Panc1 (cell line): ENCODE measurements at regions not wholly inside any gene's neighbourhood (a gene's known extent, or its start where the extent isn't known, plus 50 kb on each side); places are given as distances from the start of the nearest gene placed in this dataset.

ENCODE experiments used
- ATAC-seq: fragments of 200-7000 bp; cut with Tn5 transposase; 2 replicates; pipeline ENCODE4 v1.9.1; 2020; ENCODE audit warnings: mild to moderate bottlenecking, moderate library complexity
- BruUV-seq: library from RNA; stranded (reverse); fragments of 400-500 nt; replicated peaks from 2 replicates; lab custom pipeline; 2021; lab: Mats Ljungman, UMichigan
- CTCF ChIA-PET: fragments of 300-600 bp; sonication (Branson Sonifier 250); formaldehyde crosslinking; loops from one replicate; lab custom pipeline; 2022; ENCODE audit warnings: antibody characterized with exemption; lab: Charles Lee
- POLR2A ChIA-PET: fragments of 300-600 bp; sonication (Branson Sonifier 250); formaldehyde crosslinking; loops from one replicate; lab custom pipeline; 2022; ENCODE audit warnings: antibody characterized with exemption; lab: Charles Lee
- DNase-seq: peaks from one replicate; pipeline ENCODE4 v3.0.0-alpha.2; 2010; ENCODE audit warnings: low read depth, low spot score
- H3K27ac ChIP-seq: 2 replicates; pipeline ENCODE4 v1.5.1; 2011; ENCODE audit warnings: mild to moderate bottlenecking, low read length, inconsistent platforms
- H3K27me3 ChIP-seq: fragments of 200-500 bp; sonication (Bioruptor generic); 2 replicates; pipeline ENCODE4 v1.6.0; 2014; ENCODE audit warnings: low read length, inconsistent platforms; ENCODE audit not compliant: control insufficient read depth, insufficient read depth
- H3K36me3 ChIP-seq: fragments of 200-500 bp; sonication (Bioruptor generic); 2 replicates; pipeline ENCODE4 v1.5.1; 2014; ENCODE audit warnings: inconsistent platforms, mild to moderate bottlenecking, low read length, moderate library complexity; ENCODE audit not compliant: control insufficient read depth, insufficient read depth
- H3K4me1 ChIP-seq: 2 replicates; pipeline ENCODE4 v1.5.1; 2011; ENCODE audit warnings: inconsistent platforms, mild to moderate bottlenecking, low read length, moderate library complexity; ENCODE audit not compliant: control insufficient read depth, insufficient read depth
- H3K4me3 ChIP-seq, 2 experiments: 2 replicates each; pipeline ENCODE4 v1.5.1; 2011 to 2012; ENCODE audit warnings: low read depth in 2 of 2, low read length in 2 of 2, mild to moderate bottlenecking in 2 of 2, inconsistent platforms in 1 of 2, moderate library complexity in 1 of 2
- H3K9me3 ChIP-seq: fragments of 200-500 bp; sonication (Bioruptor generic); 2 replicates; pipeline ENCODE4 v1.5.1; 2014; ENCODE audit warnings: low read depth, mild to moderate bottlenecking, inconsistent platforms, low read length, moderate library complexity; ENCODE audit not compliant: control insufficient read depth, insufficient read depth
- POLR2AphosphoS5 ChIP-seq: IDR thresholded peaks from 2 replicates; pipeline ENCODE4 v1.6.1; 2012; ENCODE audit warnings: mild to moderate bottlenecking, low read depth, low read length, moderate library complexity
- SIN3A ChIP-seq: IDR thresholded peaks from 2 replicates; pipeline ENCODE4 v1.6.1; 2012; ENCODE audit warnings: low read depth, mild to moderate bottlenecking, low read length, moderate library complexity, borderline replicate concordance; ENCODE audit not compliant: insufficient read depth
- TCF7L2 ChIP-seq: IDR thresholded peaks from 2 replicates; pipeline ENCODE4 v1.6.1; 2011; ENCODE audit warnings: mild to moderate bottlenecking, low read depth, low read length, inconsistent platforms
- in situ Hi-C: cut with HindIII; loops from 2 replicates; pipeline ENCODE4 v1.10.0; 2016; ENCODE audit warnings: low sequenced_read_pairs, low pct_unique_long_range_greater_than_20kb
- intact Hi-C: fragments of 100-400 bp; cut with micrococcal nuclease; formaldehyde crosslinking; loops from one replicate; pipeline ENCODE4 v1.10.0; 2022; ENCODE audit not compliant: unreplicated experiment
- TF ChIP-seq, protein P1 (sequence below), 2 experiments: IDR thresholded peaks; 2 replicates each; pipeline ENCODE4 v1.6.1; 2011 to 2012; ENCODE audit warnings: low read depth in 2 of 2, control low read depth in 1 of 2, low read length in 1 of 2, mild to moderate bottlenecking in 1 of 2, moderate library complexity in 1 of 2; ENCODE audit not compliant: insufficient read depth in 1 of 2
- TF ChIP-seq, protein P2 (sequence below): fragments of 450-650 bp; IDR thresholded peaks from 2 replicates; pipeline ENCODE4 v1.5.1; 2017; ENCODE audit warnings: mild to moderate bottlenecking

DNA sequence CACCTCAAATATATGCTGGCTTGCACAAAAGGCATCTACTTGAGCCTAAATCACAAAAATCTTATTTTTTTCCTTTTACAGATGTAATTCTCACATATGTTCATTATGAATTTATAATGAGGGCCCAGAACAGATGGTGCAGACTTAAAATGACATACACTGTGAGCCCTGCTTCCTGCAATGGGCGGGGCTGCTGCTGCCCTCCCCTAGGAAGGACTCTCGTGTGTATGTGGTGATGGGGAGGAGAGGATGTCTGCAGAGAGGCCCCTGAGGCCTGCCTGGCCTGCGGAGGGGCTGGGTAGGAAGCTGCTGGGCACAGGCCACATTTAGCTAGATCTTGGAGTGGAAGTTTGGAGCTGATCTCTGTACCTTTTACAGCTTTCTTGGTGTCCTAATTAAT is 233.4 kb upstream of the KIRREL3 start:
- BruUV-seq = no TSS peak
- no peak for DNase-seq
- Histone ChIP-seq H3K4me3 (no peak overlapping the region), H3K36me3 (no peaks in the 10 kb centered on the region), H3K27me3 (no peaks in the 10 kb centered on the region), H3K27ac (no peak overlapping the region), H3K9me3 (no peaks in the 10 kb centered on the region), H3K4me1 (no peaks in the 10 kb centered on the region)
- CTCF ChIA-PET = no interaction called here
- POLR2A ChIA-PET = no interaction called here
- TF ChIP-seq, protein P1, sequence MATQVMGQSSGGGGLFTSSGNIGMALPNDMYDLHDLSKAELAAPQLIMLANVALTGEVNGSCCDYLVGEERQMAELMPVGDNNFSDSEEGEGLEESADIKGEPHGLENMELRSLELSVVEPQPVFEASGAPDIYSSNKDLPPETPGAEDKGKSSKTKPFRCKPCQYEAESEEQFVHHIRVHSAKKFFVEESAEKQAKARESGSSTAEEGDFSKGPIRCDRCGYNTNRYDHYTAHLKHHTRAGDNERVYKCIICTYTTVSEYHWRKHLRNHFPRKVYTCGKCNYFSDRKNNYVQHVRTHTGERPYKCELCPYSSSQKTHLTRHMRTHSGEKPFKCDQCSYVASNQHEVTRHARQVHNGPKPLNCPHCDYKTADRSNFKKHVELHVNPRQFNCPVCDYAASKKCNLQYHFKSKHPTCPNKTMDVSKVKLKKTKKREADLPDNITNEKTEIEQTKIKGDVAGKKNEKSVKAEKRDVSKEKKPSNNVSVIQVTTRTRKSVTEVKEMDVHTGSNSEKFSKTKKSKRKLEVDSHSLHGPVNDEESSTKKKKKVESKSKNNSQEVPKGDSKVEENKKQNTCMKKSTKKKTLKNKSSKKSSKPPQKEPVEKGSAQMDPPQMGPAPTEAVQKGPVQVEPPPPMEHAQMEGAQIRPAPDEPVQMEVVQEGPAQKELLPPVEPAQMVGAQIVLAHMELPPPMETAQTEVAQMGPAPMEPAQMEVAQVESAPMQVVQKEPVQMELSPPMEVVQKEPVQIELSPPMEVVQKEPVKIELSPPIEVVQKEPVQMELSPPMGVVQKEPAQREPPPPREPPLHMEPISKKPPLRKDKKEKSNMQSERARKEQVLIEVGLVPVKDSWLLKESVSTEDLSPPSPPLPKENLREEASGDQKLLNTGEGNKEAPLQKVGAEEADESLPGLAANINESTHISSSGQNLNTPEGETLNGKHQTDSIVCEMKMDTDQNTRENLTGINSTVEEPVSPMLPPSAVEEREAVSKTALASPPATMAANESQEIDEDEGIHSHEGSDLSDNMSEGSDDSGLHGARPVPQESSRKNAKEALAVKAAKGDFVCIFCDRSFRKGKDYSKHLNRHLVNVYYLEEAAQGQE (IDR thresholded peaks at IDR 0.05; ENCODE audit: insufficient read depth in 1 of 2, low read depth in 2 of 2, low read length in 1 of 2) = no peak
- TF ChIP-seq, protein P2, sequence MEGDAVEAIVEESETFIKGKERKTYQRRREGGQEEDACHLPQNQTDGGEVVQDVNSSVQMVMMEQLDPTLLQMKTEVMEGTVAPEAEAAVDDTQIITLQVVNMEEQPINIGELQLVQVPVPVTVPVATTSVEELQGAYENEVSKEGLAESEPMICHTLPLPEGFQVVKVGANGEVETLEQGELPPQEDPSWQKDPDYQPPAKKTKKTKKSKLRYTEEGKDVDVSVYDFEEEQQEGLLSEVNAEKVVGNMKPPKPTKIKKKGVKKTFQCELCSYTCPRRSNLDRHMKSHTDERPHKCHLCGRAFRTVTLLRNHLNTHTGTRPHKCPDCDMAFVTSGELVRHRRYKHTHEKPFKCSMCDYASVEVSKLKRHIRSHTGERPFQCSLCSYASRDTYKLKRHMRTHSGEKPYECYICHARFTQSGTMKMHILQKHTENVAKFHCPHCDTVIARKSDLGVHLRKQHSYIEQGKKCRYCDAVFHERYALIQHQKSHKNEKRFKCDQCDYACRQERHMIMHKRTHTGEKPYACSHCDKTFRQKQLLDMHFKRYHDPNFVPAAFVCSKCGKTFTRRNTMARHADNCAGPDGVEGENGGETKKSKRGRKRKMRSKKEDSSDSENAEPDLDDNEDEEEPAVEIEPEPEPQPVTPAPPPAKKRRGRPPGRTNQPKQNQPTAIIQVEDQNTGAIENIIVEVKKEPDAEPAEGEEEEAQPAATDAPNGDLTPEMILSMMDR = no peak
- TF ChIP-seq TCF7L2 (no peak), SIN3A (no peak), POLR2AphosphoS5 (no peak)
- in situ Hi-C loops (no loop called here), intact Hi-C loops (no loop called here)
- ATAC-seq = no peak

DNA sequence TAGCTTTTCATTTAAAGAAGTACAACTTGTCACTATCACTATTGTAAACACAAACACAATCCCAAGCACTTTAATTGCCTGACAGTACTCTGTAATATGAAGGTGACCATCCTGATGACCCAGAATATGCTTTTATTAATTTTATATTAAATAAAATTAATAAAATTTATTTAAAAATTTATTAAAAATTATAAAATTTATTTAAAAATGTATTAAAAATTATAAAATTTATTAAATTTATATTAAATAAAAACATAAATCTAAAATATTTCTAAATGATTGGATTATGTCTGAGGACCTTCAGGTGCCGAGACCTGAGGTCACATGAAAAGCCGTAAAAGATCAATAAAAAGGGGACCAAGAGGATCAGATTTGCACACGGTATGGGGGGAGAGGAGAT is 229.8 kb upstream of the KIRREL3 start:
- ChIA-PET CTCF (no interaction called here), POLR2A (no interaction called here)
- H3K4me3 ChIP-seq = no peak overlapping the region
- H3K27ac ChIP-seq = no peak overlapping the region
- DNase-seq (no peak), ATAC-seq (no peak)
- TF ChIP-seq, protein P1 (IDR thresholded peaks at IDR 0.05; ENCODE audit: insufficient read depth in 1 of 2, low read depth in 2 of 2, low read length in 1 of 2) = no peak
- TF ChIP-seq TCF7L2 (no peak), POLR2AphosphoS5 (no peak), SIN3A (no peak)
- TF ChIP-seq, protein P2 = no peak
- H3K4me1 ChIP-seq = no peaks in the 10 kb centered on the region
- intact Hi-C loops (no loop called here), in situ Hi-C loops (no loop called here)
- H3K9me3 ChIP-seq = no peaks in the 10 kb centered on the region
- H3K36me3 ChIP-seq = no peaks in the 10 kb centered on the region
- no TSS peak for BruUV-seq
- H3K27me3 ChIP-seq = no peaks in the 10 kb centered on the region
